ENCODE measurements at regions not wholly inside any gene's neighbourhood (a gene's known extent, or its start where the extent isn't known, plus 50 kb on each side); places are given as distances from the start of the nearest gene placed in this dataset.
"Not testable (repeated sequence)": the region's sequence is repeated elsewhere in the genome, so short reads cannot be mapped to it uniquely, and the experiment has no call there.

- DNase-seq (ENCODE audit: low read depth, low spot score), result no peak
- in situ Hi-C loops (cut with HindIII; ENCODE audit: low pct_unique_long_range_greater_than_20kb, low sequenced_read_pairs), result no loop called here
Measured at GRCh38 chr2:154507186-154507585, 191.3 kb upstream of the KCNJ3 start.

GRCh38 chr2:154518872-154519271 is 179.6 kb upstream of the KCNJ3 start:
- in situ Hi-C loops (cut with HindIII; ENCODE audit: low pct_unique_long_range_greater_than_20kb, low sequenced_read_pairs), result no loop called here
- no peak for DNase-seq (ENCODE audit: low read depth, low spot score)

GRCh38 chr2:154520951-154521350 is 177.5 kb upstream of the KCNJ3 start:
- in situ Hi-C loops (cut with HindIII; ENCODE audit: low pct_unique_long_range_greater_than_20kb, low sequenced_read_pairs); DNase-seq (ENCODE audit: low read depth, low spot score): not testable (repeated sequence)

GRCh38 chr2:154526234-154526633 is 172.3 kb upstream of the KCNJ3 start:
- in situ Hi-C loops (cut with HindIII; ENCODE audit: low pct_unique_long_range_greater_than_20kb, low sequenced_read_pairs), result no loop called here
- DNase-seq (ENCODE audit: low read depth, low spot score), result no peak

DNA sequence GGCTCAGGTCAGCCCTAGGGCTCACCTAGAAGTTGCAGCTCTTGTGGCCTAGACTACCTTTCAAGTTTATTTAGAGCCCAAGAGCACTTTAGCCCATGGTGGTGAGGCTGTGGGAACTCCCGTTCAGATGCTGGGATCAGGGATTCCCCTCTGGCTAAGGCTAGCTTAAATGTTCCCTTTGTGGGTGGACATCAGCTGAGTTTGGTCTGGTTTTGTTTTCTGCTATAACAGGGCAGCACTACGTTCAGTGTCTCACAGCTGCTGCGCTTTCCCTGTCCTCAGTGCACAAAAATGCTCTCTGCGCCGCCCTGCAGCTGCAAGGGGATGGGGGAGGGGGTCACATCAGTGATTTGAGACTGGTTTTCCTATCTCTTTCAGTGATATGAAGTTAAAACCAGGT is 170.5 kb upstream of the KCNJ3 start:
- no peak for DNase-seq (ENCODE audit: low read depth, low spot score)
- in situ Hi-C loops (cut with HindIII; ENCODE audit: low pct_unique_long_range_greater_than_20kb, low sequenced_read_pairs), result no loop called here

DNA sequence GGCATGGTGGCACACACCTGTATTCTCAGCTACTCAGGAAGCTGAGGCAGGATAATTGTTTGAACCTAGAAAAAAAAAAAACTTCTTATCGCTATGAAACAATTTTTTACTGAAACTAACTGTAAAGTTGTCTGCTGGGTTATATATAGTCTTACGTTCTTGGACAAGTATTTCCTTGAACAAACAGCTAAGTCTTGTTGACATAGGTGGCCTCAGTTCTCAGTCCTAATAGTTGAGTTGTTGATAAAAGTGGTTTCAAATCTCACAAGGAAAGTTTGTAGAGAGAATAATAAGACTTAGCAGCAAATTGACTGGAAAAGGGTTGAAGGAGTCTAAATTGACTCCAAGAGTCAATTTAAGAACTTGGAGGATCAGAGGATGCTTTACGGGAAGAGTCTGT is 166.5 kb upstream of the KCNJ3 start:
- no peak for DNase-seq (ENCODE audit: low read depth, low spot score)
- in situ Hi-C loops (cut with HindIII; ENCODE audit: low pct_unique_long_range_greater_than_20kb, low sequenced_read_pairs), result no loop called here

DNA sequence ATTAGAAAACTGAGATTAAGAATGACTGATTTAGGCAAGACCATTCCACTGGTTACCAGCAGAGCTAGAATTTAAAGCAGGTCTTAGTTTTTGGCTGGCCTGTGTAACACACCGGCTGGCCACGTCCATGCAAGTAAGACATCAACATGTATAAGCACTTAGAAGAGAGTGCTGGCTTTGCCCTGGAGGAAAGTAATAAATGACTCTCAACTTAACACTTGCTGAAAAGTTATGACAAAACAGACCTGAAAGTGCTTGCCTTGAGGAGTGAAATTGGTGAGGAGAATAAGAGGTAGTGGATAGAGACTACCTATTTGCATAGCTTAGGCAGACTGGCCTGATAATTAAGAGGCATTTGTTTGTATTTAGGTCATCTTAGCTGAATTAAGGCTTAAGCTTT is 165.7 kb upstream of the KCNJ3 start:
- in situ Hi-C loops (cut with HindIII; ENCODE audit: low pct_unique_long_range_greater_than_20kb, low sequenced_read_pairs), result no loop called here
- no peak for DNase-seq (ENCODE audit: low read depth, low spot score)

GRCh38 chr2:154533300-154533940 is 165.1 kb upstream of the KCNJ3 start:
- DNase-seq (ENCODE audit: low read depth, low spot score), result no peak
- in situ Hi-C loops (cut with HindIII; ENCODE audit: low pct_unique_long_range_greater_than_20kb, low sequenced_read_pairs), result no loop called here

GRCh38 chr2:154537024-154537423 is 161.5 kb upstream of the KCNJ3 start:
- in situ Hi-C loops (cut with HindIII; ENCODE audit: low pct_unique_long_range_greater_than_20kb, low sequenced_read_pairs), result no loop called here
- no peak for DNase-seq (ENCODE audit: low read depth, low spot score)

DNA sequence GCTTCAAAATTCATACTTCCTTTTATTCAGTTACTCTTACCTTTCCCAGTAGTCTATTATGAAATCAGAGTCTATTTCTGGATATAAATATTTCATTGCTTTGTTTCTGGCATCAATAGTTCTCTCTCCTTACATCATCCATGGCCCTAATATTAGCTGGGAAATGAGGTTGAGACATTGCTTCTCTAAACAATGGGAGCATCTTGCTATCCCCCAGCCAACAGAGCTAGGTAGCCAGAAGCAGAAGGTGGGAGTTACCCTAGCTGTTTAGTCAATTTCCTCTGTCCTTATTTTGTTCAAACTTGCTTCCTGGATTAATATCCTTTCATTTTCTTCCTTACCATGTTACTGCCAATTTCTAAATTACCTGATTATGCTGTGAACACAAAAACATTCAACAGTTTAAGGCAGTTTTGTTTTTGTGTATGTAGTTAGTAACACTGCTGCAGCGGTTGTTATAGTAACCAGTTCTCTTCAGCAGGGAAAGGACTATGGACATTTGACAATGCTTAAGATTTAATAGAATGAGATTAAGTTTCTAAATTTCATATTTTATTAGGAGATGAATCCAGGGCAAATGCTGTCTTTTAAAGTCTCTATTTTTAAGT is 160.5 kb upstream of the KCNJ3 start:
- in situ Hi-C loops (cut with HindIII; ENCODE audit: low pct_unique_long_range_greater_than_20kb, low sequenced_read_pairs), result no loop called here
- DNase-seq (ENCODE audit: low read depth, low spot score), result no peak

GRCh38 chr2:154546341-154546740 is 152.2 kb upstream of the KCNJ3 start:
- DNase-seq (ENCODE audit: low read depth, low spot score), result no peak
- in situ Hi-C loops (cut with HindIII; ENCODE audit: low pct_unique_long_range_greater_than_20kb, low sequenced_read_pairs), result no loop called here

DNA sequence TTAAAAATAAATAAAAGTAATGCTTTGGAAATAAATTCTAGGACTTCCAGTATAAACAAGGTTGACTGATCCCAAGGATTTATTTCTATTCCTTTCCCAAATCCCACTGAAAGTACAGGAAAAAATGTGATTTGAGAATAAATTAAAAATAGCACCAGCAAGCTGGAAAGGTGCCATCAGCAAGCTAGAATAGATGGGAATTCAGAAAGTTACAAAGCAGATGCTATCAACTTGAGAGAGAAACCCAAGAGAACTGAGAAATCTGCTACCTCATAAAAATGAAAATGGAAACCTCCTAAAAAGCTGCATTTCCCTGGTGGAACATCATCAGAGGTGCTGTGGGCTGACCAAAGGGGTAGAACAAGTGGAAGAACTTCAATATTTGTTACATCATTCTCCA is 148.6 kb upstream of the KCNJ3 start:
- no peak for DNase-seq (ENCODE audit: low read depth, low spot score)
- in situ Hi-C loops (cut with HindIII; ENCODE audit: low pct_unique_long_range_greater_than_20kb, low sequenced_read_pairs), result no loop called here

DNA sequence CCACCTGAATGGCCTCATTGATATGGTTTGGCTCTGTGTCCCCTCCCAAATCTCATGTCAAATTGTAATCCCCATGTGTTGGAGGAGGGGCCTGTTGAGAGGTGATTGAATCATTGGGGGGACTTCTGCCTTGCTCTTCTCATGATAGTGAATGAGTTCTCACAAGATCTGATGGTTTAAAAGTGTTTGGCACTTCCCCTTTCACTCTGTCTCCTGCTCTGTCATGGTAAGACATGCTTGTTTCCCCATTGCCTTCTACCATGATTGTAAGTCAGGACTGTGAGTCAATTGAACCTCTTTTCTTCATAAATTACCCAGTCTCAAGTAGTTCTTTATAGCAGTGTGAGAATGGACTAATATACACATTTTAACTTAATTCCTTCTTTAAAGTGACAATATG is 146.8 kb upstream of the KCNJ3 start:
- in situ Hi-C loops (cut with HindIII; ENCODE audit: low pct_unique_long_range_greater_than_20kb, low sequenced_read_pairs), result no loop called here
- DNase-seq (ENCODE audit: low read depth, low spot score), result no peak

DNA sequence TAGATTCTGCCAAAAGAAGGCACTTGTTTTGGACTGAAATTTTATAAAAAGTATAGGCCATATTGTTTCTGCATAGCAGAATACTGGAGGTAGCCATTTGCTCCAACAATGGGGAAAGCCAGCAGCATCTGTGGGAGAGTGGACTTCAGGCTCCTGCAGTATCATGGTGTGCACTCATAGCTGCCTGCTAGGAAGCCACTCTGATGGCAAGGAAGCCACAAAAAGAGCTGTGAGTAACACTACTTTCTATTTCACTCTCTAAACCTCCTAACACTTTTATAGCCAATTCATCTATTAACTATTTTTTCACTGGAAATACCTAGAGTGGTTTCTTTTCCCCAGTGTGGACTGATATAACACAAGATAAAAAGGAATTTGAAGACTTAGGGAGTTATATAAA is 144.4 kb upstream of the KCNJ3 start:
- DNase-seq (ENCODE audit: low read depth, low spot score), result no peak
- in situ Hi-C loops (cut with HindIII; ENCODE audit: low pct_unique_long_range_greater_than_20kb, low sequenced_read_pairs), result no loop called here

- no peak for DNase-seq (ENCODE audit: low read depth, low spot score)
- in situ Hi-C loops (cut with HindIII; ENCODE audit: low pct_unique_long_range_greater_than_20kb, low sequenced_read_pairs), result no loop called here
Measured at GRCh38 chr2:154555710-154556109, 142.8 kb upstream of the KCNJ3 start.

GRCh38 chr2:154556146-154556545 is 142.3 kb upstream of the KCNJ3 start:
- DNase-seq (ENCODE audit: low read depth, low spot score), result no peak
- in situ Hi-C loops (cut with HindIII; ENCODE audit: low pct_unique_long_range_greater_than_20kb, low sequenced_read_pairs), result no loop called here

DNA sequence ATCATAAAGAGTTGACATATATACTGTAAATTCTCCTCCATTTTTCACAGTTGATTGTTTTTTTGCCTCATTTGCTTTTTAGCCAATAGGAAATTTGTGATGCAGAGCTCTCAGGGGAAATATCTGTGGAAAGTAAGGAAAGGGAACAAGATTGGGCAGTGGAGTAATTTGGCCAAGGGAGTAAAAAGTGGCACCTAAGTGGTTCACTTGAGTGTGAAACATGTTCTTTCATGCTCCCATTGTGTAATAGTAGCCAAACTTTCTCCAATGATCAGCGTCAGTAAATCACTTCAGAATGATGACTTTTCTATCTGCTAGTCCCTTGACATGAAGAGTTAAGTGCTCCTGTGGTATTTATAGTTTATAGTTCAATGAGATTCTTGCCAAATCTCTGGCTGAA is 141.9 kb upstream of the KCNJ3 start:
- no peak for DNase-seq (ENCODE audit: low read depth, low spot score)
- in situ Hi-C loops (cut with HindIII; ENCODE audit: low pct_unique_long_range_greater_than_20kb, low sequenced_read_pairs), result no loop called here

DNA sequence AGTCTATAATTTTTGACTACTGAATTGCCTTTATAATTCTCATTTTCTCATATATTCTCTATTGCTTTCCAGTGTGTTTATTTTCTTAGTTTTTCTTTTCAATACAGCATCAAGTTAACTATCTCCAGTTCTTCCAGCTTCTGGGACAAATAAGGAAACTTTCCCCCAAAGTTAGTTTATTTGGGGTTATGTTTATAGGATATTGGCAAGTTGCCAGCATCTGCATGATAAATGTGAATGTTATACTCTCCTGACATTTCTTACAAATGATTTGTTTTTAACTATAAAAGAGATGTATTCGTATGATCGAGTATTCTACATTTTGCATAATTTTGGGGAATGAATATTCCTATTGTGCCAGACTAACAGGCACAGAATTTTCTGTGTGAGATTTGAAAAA is 140.6 kb upstream of the KCNJ3 start:
- DNase-seq (ENCODE audit: low read depth, low spot score), result no peak
- in situ Hi-C loops (cut with HindIII; ENCODE audit: low pct_unique_long_range_greater_than_20kb, low sequenced_read_pairs), result no loop called here

DNA sequence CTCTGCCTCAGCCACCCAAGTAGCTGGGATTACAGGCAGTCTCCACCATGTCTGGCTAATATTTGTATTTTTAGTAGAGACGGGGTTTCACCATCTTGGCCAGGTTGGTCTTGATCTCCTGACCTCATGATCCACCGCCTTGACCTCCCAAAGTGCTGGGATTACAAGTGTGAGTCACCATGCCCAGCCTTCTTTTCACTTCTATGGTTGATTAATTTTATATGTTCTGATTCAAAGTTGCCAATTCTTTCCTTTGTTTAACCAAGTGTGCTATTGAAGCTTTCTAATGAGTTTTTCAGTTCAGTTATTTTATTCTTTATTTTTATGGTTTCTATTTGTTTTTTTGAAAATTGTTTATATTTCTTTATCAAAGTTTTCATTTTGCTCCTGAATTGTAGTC is 133.1 kb upstream of the KCNJ3 start:
- no peak for DNase-seq (ENCODE audit: low read depth, low spot score)
- in situ Hi-C loops (cut with HindIII; ENCODE audit: low pct_unique_long_range_greater_than_20kb, low sequenced_read_pairs), result no loop called here

GRCh38 chr2:154568413-154568812 is 130.1 kb upstream of the KCNJ3 start:
- in situ Hi-C loops (cut with HindIII; ENCODE audit: low pct_unique_long_range_greater_than_20kb, low sequenced_read_pairs), result no loop called here
- DNase-seq (ENCODE audit: low read depth, low spot score), result no peak

All from SK-MEL-5 (cell line).